Endodermal cell (in vitro differentiated cells): ENCODE measurements at regions not wholly inside any gene's neighbourhood (a gene's known extent, or its start where the extent isn't known, plus 50 kb on each side); places are given as distances from the start of the nearest gene placed in this dataset.
A peak's percentile ranks its signal among the peaks of the same experiment; 100 is the strongest.

Experiments
- DNase-seq: peaks from one replicate; pipeline ENCODE4 v3.0.0-alpha.2; 2017
- H3K27ac ChIP-seq: 2 replicates; pipeline ENCODE4 v1.5.1; 2013; ENCODE audit warnings: mild to moderate bottlenecking, low read depth, low read length, moderate library complexity
- H3K27me3 ChIP-seq: 2 replicates; pipeline ENCODE4 v1.6.1; 2013; ENCODE audit warnings: mild to moderate bottlenecking, low read length, moderate library complexity; ENCODE audit not compliant: insufficient read depth, control insufficient read depth, poor library complexity, severe bottlenecking
- H3K36me3 ChIP-seq: 2 replicates; pipeline ENCODE4 v1.7.0; 2013; ENCODE audit warnings: mild to moderate bottlenecking, low read length, moderate library complexity; ENCODE audit not compliant: control insufficient read depth, insufficient read depth
- H3K4me1 ChIP-seq: one replicate; pipeline ENCODE4 v1.7.0; 2013; ENCODE audit warnings: low read length; ENCODE audit not compliant: control insufficient read depth, insufficient read depth
- H3K4me3 ChIP-seq: 2 replicates; pipeline ENCODE4 v1.5.1; 2013; ENCODE audit warnings: mild to moderate bottlenecking, low read length, moderate library complexity
- H3K9ac ChIP-seq: 2 replicates; pipeline ENCODE4 v1.6.1; 2013; ENCODE audit warnings: mild to moderate bottlenecking, low read length, moderate library complexity; ENCODE audit not compliant: poor library complexity, severe bottlenecking; ENCODE audit errors: extremely low read depth
- H3K9me3 ChIP-seq: 2 replicates; pipeline ENCODE4 v1.6.1; 2013; ENCODE audit warnings: mild to moderate bottlenecking, low read length, moderate library complexity; ENCODE audit not compliant: control insufficient read depth
- H3K27ac Mint-ChIP-seq: 2 replicates; pipeline ENCODE4 v1.8.0; 2020; ENCODE audit warnings: mixed read lengths
- H3K27me3 Mint-ChIP-seq: 2 replicates; pipeline ENCODE4 v1.8.0; 2021; ENCODE audit warnings: mild to moderate bottlenecking, mixed read lengths; ENCODE audit not compliant: insufficient read depth
- H3K36me3 Mint-ChIP-seq: 2 replicates; pipeline ENCODE4 v1.8.0; 2020; ENCODE audit warnings: low read depth, mixed read lengths
- H3K4me1 Mint-ChIP-seq: 2 replicates; pipeline ENCODE4 v1.8.0; 2020; ENCODE audit warnings: mixed read lengths
- H3K4me3 Mint-ChIP-seq: 2 replicates; pipeline ENCODE4 v1.8.0; 2020; ENCODE audit warnings: mild to moderate bottlenecking, moderate library complexity, mixed read lengths
- H3K9me3 Mint-ChIP-seq: 2 replicates; pipeline ENCODE4 v1.8.0; 2020; ENCODE audit warnings: mild to moderate bottlenecking, mixed read lengths
- CTCF ChIP-seq: fragments of 200-600 bp; sonication (generic); conservative IDR thresholded peaks from 2 replicates; pipeline ENCODE4 v1.5.0; 2021; ENCODE audit warnings: antibody characterized with exemption, mild to moderate bottlenecking
- WGBS, 2 experiments: methylation state at CpG; one replicate each; pipeline versions ENCODE4 v1.1.5 to v1.1.7; 2013; ENCODE audit warnings: missing lambda C conversion rate in 2 of 2, mixed read lengths in 1 of 2; ENCODE audit not compliant: insufficient coverage in 1 of 2, insufficient read length in 1 of 2; 5-methylcytosine and 5-hydroxymethylcytosine counted together

- Mint-ChIP-seq H3K27ac (no peak overlapping the region), H3K4me1 (peaks cover 14% of the 10 kb centered on the region), H3K9me3 (peaks cover 3% of the 10 kb centered on the region), H3K36me3 (no peaks in the 10 kb centered on the region), H3K4me3 (no peak overlapping the region), H3K27me3 (no peaks in the 10 kb centered on the region)
- Histone ChIP-seq H3K9me3 (no peaks in the 10 kb centered on the region), H3K9ac (no peak overlapping the region), H3K27ac (no peak overlapping the region), H3K36me3 (no peaks in the 10 kb centered on the region), H3K4me3 (no peak overlapping the region), H3K4me1 (peaks cover 4% of the 10 kb centered on the region), H3K27me3 (no peaks in the 10 kb centered on the region)
- peak; percentile 24 for TF ChIP-seq CTCF
- 86 to 87% methylated on average over 4 to 8 of the region's 8 CpGs for WGBS, 2 experiments
- no peak for DNase-seq
Measured at GRCh38 chr17:68676856-68677255, 75.7 kb upstream of the FAM20A start.

- TF ChIP-seq CTCF = no peak
Measured at GRCh38 chr17:68675723-68676122, 74.6 kb upstream of the FAM20A start.

GRCh38 chr17:68674029-68674925 is 73.1 kb upstream of the FAM20A start:
- DNase-seq = peak; percentile 44
- WGBS, 2 experiments = 91 to 97% methylated on average over 12 to 14 of the region's 14 CpGs

More at GRCh38 chr17:68675723-68676122, 74.6 kb upstream of the FAM20A start:
- Histone ChIP-seq H3K9me3 (no peaks in the 10 kb centered on the region), H3K9ac (no peak overlapping the region), H3K27me3 (no peaks in the 10 kb centered on the region), H3K4me3 (no peak overlapping the region), H3K27ac (no peak overlapping the region), H3K4me1 (peaks cover 4% of the 10 kb centered on the region), H3K36me3 (no peaks in the 10 kb centered on the region)
- Mint-ChIP-seq H3K36me3 (no peaks in the 10 kb centered on the region), H3K4me1 (peaks cover 10% of the 10 kb centered on the region), H3K9me3 (peaks cover 3% of the 10 kb centered on the region), H3K27me3 (no peaks in the 10 kb centered on the region), H3K27ac (no peak overlapping the region), H3K4me3 (no peak overlapping the region)
- peak; percentile 27 for DNase-seq
- WGBS, 2 experiments = 88 to 89% methylated on average over 1 to 5 of the region's 5 CpGs

More at GRCh38 chr17:68674029-68674925, 73.1 kb upstream of the FAM20A start:
- TF ChIP-seq CTCF = no peak
- Histone ChIP-seq H3K36me3 (no peaks in the 10 kb centered on the region), H3K4me1 (peaks cover 4% of the 10 kb centered on the region), H3K27me3 (no peaks in the 10 kb centered on the region), H3K9ac (no peak overlapping the region), H3K9me3 (no peaks in the 10 kb centered on the region), H3K4me3 (no peak overlapping the region), H3K27ac (no peak overlapping the region)
- H3K4me1 Mint-ChIP-seq = peaks cover 10% of the 10 kb centered on the region
- no peak overlapping the region for H3K27ac Mint-ChIP-seq
- H3K4me3 Mint-ChIP-seq = no peak overlapping the region
- no peaks in the 10 kb centered on the region for H3K27me3 Mint-ChIP-seq
- H3K36me3 Mint-ChIP-seq = no peaks in the 10 kb centered on the region
- H3K9me3 Mint-ChIP-seq = peaks cover 3% of the 10 kb centered on the region
